ENCODE measurements at regions not wholly inside any gene's neighbourhood (a gene's known extent, or its start where the extent isn't known, plus 50 kb on each side); places are given as distances from the start of the nearest gene placed in this dataset.

GRCh38 chr2:120817956-120818325 is 82.3 kb downstream of the GLI2 start:
- DNase-seq (ENCODE audit: low read depth) = no peak
- no peak overlapping the region for H3K4me3 ChIP-seq (ENCODE audit: low read depth, low read length)
- TF ChIP-seq CTCF (conservative IDR thresholded peaks at IDR 0.05; ENCODE audit: low read depth, low read length) = no peak

- no peak for DNase-seq (ENCODE audit: low read depth)
- no peak for TF ChIP-seq CTCF (conservative IDR thresholded peaks at IDR 0.05; ENCODE audit: low read depth, low read length)
- no peak overlapping the region for H3K4me3 ChIP-seq (ENCODE audit: low read depth, low read length)
These were observed 82.8 kb downstream of the GLI2 start for GRCh38 chr2:120818441-120818920.

GRCh38 chr2:120819720-120820210 is 84.1 kb downstream of the GLI2 start:
- DNase-seq (ENCODE audit: low read depth) = no peak
- TF ChIP-seq CTCF (conservative IDR thresholded peaks at IDR 0.05; ENCODE audit: low read depth, low read length) = no peak
- no peak overlapping the region for H3K4me3 ChIP-seq (ENCODE audit: low read depth, low read length)

GRCh38 chr2:120820263-120820952 is 84.7 kb downstream of the GLI2 start:
- no peak for DNase-seq (ENCODE audit: low read depth)

GRCh38 chr2:120820953-120821279 is 85.2 kb downstream of the GLI2 start:
- H3K4me3 ChIP-seq (ENCODE audit: low read depth, low read length) = no peak overlapping the region
- no peak for TF ChIP-seq CTCF (conservative IDR thresholded peaks at IDR 0.05; ENCODE audit: low read depth, low read length)
- DNase-seq (ENCODE audit: low read depth) = no peak

More at GRCh38 chr2:120820263-120820952, 84.7 kb downstream of the GLI2 start:
- TF ChIP-seq CTCF (conservative IDR thresholded peaks at IDR 0.05; ENCODE audit: low read depth, low read length) = no peak
- H3K4me3 ChIP-seq (ENCODE audit: low read depth, low read length) = no peak overlapping the region

- no peak for TF ChIP-seq CTCF (conservative IDR thresholded peaks at IDR 0.05; ENCODE audit: low read depth, low read length)
- DNase-seq (ENCODE audit: low read depth) = no peak
- no peak overlapping the region for H3K4me3 ChIP-seq (ENCODE audit: low read depth, low read length)
These were observed 85.9 kb downstream of the GLI2 start for GRCh38 chr2:120821446-120822160.

Measured in epithelial cell of proximal tubule (primary cell).